SK-N-SH (cell line): ENCODE measurements at regions not wholly inside any gene's neighbourhood (a gene's known extent, or its start where the extent isn't known, plus 50 kb on each side); places are given as distances from the start of the nearest gene placed in this dataset.
A peak's percentile ranks its signal among the peaks of the same experiment; 100 is the strongest.
"Not testable (repeated sequence)": the region's sequence is repeated elsewhere in the genome, so short reads cannot be mapped to it uniquely, and the experiment has no call there.

Source experiments
- CTCF ChIA-PET: fragments of 300-600, 350-600 bp; formaldehyde crosslinking; extraction: SDS; loops from one replicate; lab custom pipeline; 2021; lab: Yijun Ruan, JAX
- POLR2A ChIA-PET: fragments of 350-600 bp; sonication (Branson Sonifier 250); formaldehyde crosslinking; extraction: SDS; loops from one replicate; lab custom pipeline; 2020; ENCODE audit warnings: antibody characterized with exemption, inconsistent platforms; lab: Yijun Ruan, JAX
- DNase-seq: peaks from one replicate; pipeline ENCODE4 v3.0.0; 2012
- H2AFZ ChIP-seq: fragments of 200-600 bp; sonication (generic); 2 replicates; pipeline ENCODE4 v1.8.1; 2016; ENCODE audit warnings: antibody characterized with exemption, mild to moderate bottlenecking, low read depth
- H3F3A ChIP-seq: fragments of 200-600 bp; sonication (generic); replicated peaks from 2 replicates; pipeline ENCODE3; 2016; ENCODE audit warnings: antibody characterized with exemption, mild to moderate bottlenecking; ENCODE audit not compliant: insufficient read depth
- H3K27ac ChIP-seq, 2 experiments: fragments of 200-500 bp in 1 of 2; fragments of 200-600 bp in 1 of 2; sonication (Bioruptor generic) in 1 of 2; sonication (generic), shearing (Covaris generic) in 1 of 2; 2 replicates each; pipeline versions ENCODE4 v1.5.1 to v1.6.1; 2014 to 2016; ENCODE audit warnings: low read depth in 2 of 2, inconsistent platforms in 1 of 2, low read length in 1 of 2, mild to moderate bottlenecking in 1 of 2, mixed read lengths in 1 of 2
- H3K27me3 ChIP-seq: fragments of 200-600 bp; sonication (generic), shearing (Covaris generic); 2 replicates; pipeline ENCODE4 v1.6.1; 2016; ENCODE audit warnings: mixed run types; ENCODE audit not compliant: insufficient read depth
- H3K36me3 ChIP-seq, 2 experiments: fragments of 200-500 bp in 1 of 2; fragments of 200-600 bp in 1 of 2; sonication (Bioruptor generic) in 1 of 2; sonication (generic) in 1 of 2; replicated peaks in 1 of 2; 2 replicates each; pipeline versions ENCODE3 to v1.5.1; 2014 to 2016; ENCODE audit warnings: low read length in 1 of 2, mild to moderate bottlenecking in 1 of 2; ENCODE audit not compliant: insufficient read depth in 2 of 2, control insufficient read depth in 1 of 2
- H3K4me1 ChIP-seq, 2 experiments: fragments of 200-500 bp in 1 of 2; fragments of 200-600 bp in 1 of 2; sonication (Bioruptor generic) in 1 of 2; sonication (generic), shearing (Covaris generic) in 1 of 2; 2 replicates each; pipeline versions ENCODE4 v1.5.1 to v1.6.1; 2014 to 2016; ENCODE audit warnings: low read depth in 1 of 2, low read length in 1 of 2, mixed run types in 1 of 2; ENCODE audit not compliant: insufficient read depth in 2 of 2, control insufficient read depth in 1 of 2
- H3K4me2 ChIP-seq: fragments of 200-600 bp; sonication (generic), shearing (Covaris generic); 2 replicates; pipeline ENCODE4 v1.6.1; 2017; ENCODE audit warnings: mixed run types
- H3K4me3 ChIP-seq, 2 experiments: fragments of 200-500 bp in 1 of 2; fragments of 200-600 bp in 1 of 2; sonication (Bioruptor generic) in 1 of 2; sonication (generic), shearing (Covaris generic) in 1 of 2; 2 replicates each; pipeline versions ENCODE4 v1.5.1 to v1.8.1; 2014 to 2016; ENCODE audit warnings: low read depth in 2 of 2, inconsistent platforms in 1 of 2, low read length in 1 of 2, mild to moderate bottlenecking in 1 of 2, mixed read lengths in 1 of 2, moderate library complexity in 1 of 2
- H3K79me2 ChIP-seq: fragments of 200-600 bp; sonication (generic); 2 replicates; pipeline ENCODE4 v1.8.1; 2017; ENCODE audit warnings: mild to moderate bottlenecking; ENCODE audit not compliant: insufficient read depth
- H3K9ac ChIP-seq: fragments of 200-600 bp; sonication (generic); 2 replicates; pipeline ENCODE4 v1.6.1; 2017; ENCODE audit warnings: mixed run types
- H3K9me2 ChIP-seq: fragments of 200-600 bp; sonication (generic); 2 replicates; pipeline ENCODE4 v1.6.1; 2017; ENCODE audit warnings: mixed run types
- H3K9me3 ChIP-seq: fragments of 200-600 bp; sonication (generic); 2 replicates; pipeline ENCODE4 v1.6.1; 2017; ENCODE audit warnings: mixed run types, mild to moderate bottlenecking, moderate library complexity
- H4K20me1 ChIP-seq: fragments of 200-600 bp; sonication (generic); 2 replicates; pipeline ENCODE4 v1.6.1; 2017; ENCODE audit warnings: mild to moderate bottlenecking, mixed run types; ENCODE audit not compliant: insufficient read depth
- WGBS: methylation state at CpG from one replicate; pipeline ENCODE4 v1.1.6; 2017; ENCODE audit warnings: low lambda C conversion rate; 5-methylcytosine and 5-hydroxymethylcytosine counted together

DNA sequence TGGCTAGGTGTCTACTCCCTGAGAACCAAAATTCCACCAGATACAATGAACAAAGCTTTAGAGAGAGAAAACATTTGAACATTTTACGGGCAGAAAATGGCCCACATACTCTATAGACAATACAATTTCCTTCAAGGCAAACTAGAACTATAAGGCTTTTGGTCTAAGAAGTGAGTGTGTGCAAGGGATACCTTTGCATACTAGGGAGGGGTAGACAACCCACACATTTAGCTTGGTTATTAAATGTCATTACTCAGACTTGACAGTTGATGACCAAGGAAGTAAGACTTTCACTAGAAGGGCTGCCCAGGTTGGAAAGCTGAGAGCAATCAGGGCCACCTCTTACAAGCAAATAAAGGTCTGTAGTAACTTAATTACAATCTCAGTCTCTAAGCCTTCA is 64.0 kb upstream of the PLEKHM1 start:
- H3K9me3 ChIP-seq, CTCF ChIA-PET, H3K4me1 ChIP-seq, H3K4me3 ChIP-seq, H3K9me2 ChIP-seq, H3K36me3 ChIP-seq, H4K20me1 ChIP-seq, H3K4me2 ChIP-seq, H3K27ac ChIP-seq, H3F3A ChIP-seq, DNase-seq, H2AFZ ChIP-seq, H3K9ac ChIP-seq, H3K27me3 ChIP-seq, POLR2A ChIA-PET, H3K79me2 ChIP-seq: not testable (repeated sequence)
- no CpG with 5 or more reads among the region's 1 CpG for WGBS

DNA sequence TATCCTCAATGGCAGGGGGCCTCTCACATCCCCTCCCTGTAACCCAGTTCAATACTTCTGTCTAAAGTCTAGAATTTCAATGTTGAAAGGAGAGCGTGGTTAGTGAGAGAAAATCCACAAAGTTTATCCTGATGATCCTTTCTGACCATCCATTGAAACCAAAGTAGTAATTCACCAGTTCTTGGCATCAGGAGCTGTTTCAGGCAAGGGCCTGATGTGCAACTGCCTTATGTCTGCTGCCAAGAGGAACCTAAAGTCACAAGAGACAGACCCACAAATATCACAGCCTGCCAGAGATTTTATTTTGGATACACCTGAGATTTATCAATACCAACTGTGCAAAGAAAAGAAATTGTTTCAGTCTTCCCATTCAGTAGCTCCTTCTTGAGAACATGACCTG is 68.3 kb upstream of the PLEKHM1 start:
- H4K20me1 ChIP-seq, H3K9me2 ChIP-seq, H3K4me2 ChIP-seq, H3F3A ChIP-seq, H2AFZ ChIP-seq, H3K27ac ChIP-seq, H3K9me3 ChIP-seq, CTCF ChIA-PET, H3K27me3 ChIP-seq, H3K4me1 ChIP-seq, POLR2A ChIA-PET, H3K4me3 ChIP-seq, H3K79me2 ChIP-seq, DNase-seq, H3K36me3 ChIP-seq, H3K9ac ChIP-seq: not testable (repeated sequence)
- WGBS = no CpG with 5 or more reads among the region's 1 CpG

DNA sequence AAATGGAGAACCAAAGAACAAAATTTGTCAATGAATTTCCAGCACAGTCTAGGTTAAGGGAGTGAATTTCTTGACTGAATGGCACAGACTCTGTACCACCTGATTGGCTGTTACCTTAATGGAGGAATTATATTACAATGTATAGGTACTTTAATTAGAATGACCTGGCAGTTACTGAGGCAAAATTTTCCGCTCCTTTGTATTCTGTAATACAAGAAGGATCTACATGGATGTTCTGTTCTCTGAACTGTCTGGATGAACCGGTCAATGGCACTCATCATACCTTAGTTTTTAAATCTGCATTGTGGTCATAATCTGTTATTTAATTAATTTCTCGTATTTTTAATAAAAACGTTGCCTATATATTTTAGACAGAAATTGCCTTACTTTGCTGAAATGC is 72.3 kb upstream of the PLEKHM1 start:
- H3K27ac ChIP-seq, DNase-seq, H3K4me3 ChIP-seq, CTCF ChIA-PET, H3K9me3 ChIP-seq, H3F3A ChIP-seq, POLR2A ChIA-PET, H3K4me2 ChIP-seq, H2AFZ ChIP-seq, H3K27me3 ChIP-seq, H3K4me1 ChIP-seq, H4K20me1 ChIP-seq, H3K9ac ChIP-seq, H3K36me3 ChIP-seq, H3K9me2 ChIP-seq: not testable (repeated sequence)
- H3K79me2 ChIP-seq = peaks cover 18% of the 10 kb centered on the region
- WGBS = 82% methylated on average over 3 of the region's 4 CpGs

DNA sequence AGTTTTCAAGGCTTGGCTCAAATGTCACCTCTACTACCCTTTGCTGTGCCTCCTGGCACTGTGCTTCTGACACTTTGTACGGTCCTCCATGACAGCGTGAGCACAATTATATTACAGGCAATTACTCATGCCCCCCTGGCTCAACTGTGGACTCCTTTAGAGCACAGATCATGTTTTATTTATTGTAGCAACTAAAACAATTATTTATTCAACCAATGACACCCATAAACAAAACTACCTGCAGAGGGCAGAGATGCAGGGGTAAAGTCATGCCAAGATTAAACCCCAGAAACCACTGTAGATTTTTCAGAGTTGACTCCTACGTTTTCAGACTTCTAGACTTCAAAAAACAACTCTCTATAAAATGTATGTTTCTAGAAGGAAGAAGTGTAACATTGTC is 72.8 kb upstream of the PLEKHM1 start:
- DNase-seq = not testable (repeated sequence)

DNA sequence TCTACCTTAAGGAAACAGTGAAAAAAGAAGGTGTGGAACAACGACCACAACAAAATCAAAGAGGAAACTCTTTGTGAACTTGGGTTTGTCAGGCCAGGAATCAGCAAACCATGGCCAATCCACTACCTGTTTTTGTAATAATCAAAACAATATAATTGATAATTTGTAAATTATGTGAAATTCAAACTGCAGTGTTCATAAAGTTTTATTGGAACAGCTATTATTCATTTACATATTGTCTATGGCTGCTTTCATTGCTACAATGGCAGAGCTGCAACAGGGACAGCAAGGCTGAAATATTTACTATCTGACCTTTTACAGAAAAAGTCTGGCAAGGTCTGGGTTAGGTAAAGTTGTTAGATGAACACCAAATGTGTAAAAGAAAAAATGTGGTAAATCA is 77.8 kb upstream of the PLEKHM1 start:
- H2AFZ ChIP-seq, H3K9me3 ChIP-seq, H3K4me3 ChIP-seq, H3K27me3 ChIP-seq, DNase-seq, H3K36me3 ChIP-seq, POLR2A ChIA-PET, CTCF ChIA-PET, H3K4me2 ChIP-seq, H3K9me2 ChIP-seq, H3K27ac ChIP-seq, H3K4me1 ChIP-seq, H3F3A ChIP-seq, H4K20me1 ChIP-seq, H3K9ac ChIP-seq: not testable (repeated sequence)
- peaks cover 30% of the 10 kb centered on the region for H3K79me2 ChIP-seq
- 85% methylated on average over 1 of the region's 1 CpG for WGBS

More for the DNA sequence above, 72.8 kb upstream of the PLEKHM1 start:
- CTCF ChIA-PET, POLR2A ChIA-PET, H2AFZ ChIP-seq, H3K9me2 ChIP-seq, H3K27me3 ChIP-seq, H3K36me3 ChIP-seq, H4K20me1 ChIP-seq, H3K27ac ChIP-seq, H3K4me2 ChIP-seq, H3K9me3 ChIP-seq, H3K9ac ChIP-seq, H3K4me3 ChIP-seq, H3F3A ChIP-seq, H3K4me1 ChIP-seq: not testable (repeated sequence)
- WGBS = 92% methylated on average over 3 of the region's 3 CpGs
- peaks cover 19% of the 10 kb centered on the region for H3K79me2 ChIP-seq

DNA sequence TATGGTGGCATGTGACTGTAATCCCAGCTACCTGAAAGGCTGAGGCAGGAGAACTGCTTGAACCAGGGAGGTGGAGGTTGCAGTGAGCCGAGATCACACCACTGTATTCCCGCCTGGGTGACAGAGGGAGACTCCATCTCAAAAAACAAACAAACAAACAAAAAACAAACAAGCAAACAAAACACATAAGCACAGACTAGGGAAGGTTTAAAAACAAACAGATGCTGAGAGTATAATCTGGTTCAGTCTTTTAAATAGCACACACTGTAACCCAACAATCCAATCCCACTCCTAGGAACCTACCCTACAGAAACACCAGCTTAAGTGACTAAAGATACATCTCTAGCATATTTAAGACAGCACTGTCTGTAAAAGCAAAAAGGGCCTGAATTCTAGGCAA is 82.8 kb upstream of the PLEKHM1 start:
- peak overlapping the region; percentile 45 to 53; a peak in 3 of 4 replicates for H3K27ac ChIP-seq
- peaks cover 5 to 18% of the 10 kb centered on the region in 2 experiments for H3K36me3 ChIP-seq
- H2AFZ ChIP-seq, DNase-seq, H3K4me1 ChIP-seq, H3K27me3 ChIP-seq, H3K9me2 ChIP-seq, H3K9ac ChIP-seq, POLR2A ChIA-PET, H3K4me3 ChIP-seq, CTCF ChIA-PET, H3K9me3 ChIP-seq: not testable (repeated sequence)
- 98% methylated on average over 2 of the region's 2 CpGs for WGBS
- peaks cover 65% of the 10 kb centered on the region for H3K79me2 ChIP-seq
- peaks cover 34% of the 10 kb centered on the region for H4K20me1 ChIP-seq
- peak overlapping the region; percentile 8; the same call in 1 of the 2 replicates for H3K4me2 ChIP-seq
- peaks cover 23% of the 10 kb centered on the region for H3F3A ChIP-seq
